ACHN (cell line): ENCODE measurements at regions not wholly inside any gene's neighbourhood (a gene's known extent, or its start where the extent isn't known, plus 50 kb on each side); places are given as distances from the start of the nearest gene placed in this dataset.
"Not testable (repeated sequence)": the region's sequence is repeated elsewhere in the genome, so short reads cannot be mapped to it uniquely, and the experiment has no call there.

Source experiments
- DNase-seq: peaks from one replicate; pipeline ENCODE4 v3.0.0-alpha.2; 2015
- in situ Hi-C: cut with HindIII; loops from 2 replicates; pipeline ENCODE4 v1.10.0; 2017; ENCODE audit warnings: low sequenced_read_pairs, low pct_ligation_motif_present, low pct_unique_long_range_greater_than_20kb

DNA sequence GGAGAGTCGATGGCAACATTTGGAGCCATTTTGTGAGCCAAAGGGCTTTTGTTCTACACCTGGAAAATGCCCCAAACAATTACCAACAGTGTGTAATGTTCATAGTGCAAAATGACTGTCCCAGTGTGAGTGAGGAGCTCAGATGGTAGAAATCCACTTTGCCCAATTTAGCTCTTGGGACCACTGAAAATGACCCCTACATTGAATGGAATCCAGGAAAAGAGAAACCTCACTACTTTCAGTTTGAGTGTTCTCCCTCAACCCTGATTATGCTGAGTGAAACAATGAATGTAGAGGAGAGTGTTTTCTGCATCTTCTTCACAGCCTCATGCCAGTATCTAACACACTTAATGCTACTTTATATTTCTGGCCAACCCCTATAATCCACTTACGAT lies 84.9 kb upstream of the NRN1 start:
- in situ Hi-C loops: no loop called here
- DNase-seq: no peak

GRCh38 chr6:6090861-6091607 lies 84.3 kb upstream of the NRN1 start:
- no peak for DNase-seq
- in situ Hi-C loops: no loop called here

DNA sequence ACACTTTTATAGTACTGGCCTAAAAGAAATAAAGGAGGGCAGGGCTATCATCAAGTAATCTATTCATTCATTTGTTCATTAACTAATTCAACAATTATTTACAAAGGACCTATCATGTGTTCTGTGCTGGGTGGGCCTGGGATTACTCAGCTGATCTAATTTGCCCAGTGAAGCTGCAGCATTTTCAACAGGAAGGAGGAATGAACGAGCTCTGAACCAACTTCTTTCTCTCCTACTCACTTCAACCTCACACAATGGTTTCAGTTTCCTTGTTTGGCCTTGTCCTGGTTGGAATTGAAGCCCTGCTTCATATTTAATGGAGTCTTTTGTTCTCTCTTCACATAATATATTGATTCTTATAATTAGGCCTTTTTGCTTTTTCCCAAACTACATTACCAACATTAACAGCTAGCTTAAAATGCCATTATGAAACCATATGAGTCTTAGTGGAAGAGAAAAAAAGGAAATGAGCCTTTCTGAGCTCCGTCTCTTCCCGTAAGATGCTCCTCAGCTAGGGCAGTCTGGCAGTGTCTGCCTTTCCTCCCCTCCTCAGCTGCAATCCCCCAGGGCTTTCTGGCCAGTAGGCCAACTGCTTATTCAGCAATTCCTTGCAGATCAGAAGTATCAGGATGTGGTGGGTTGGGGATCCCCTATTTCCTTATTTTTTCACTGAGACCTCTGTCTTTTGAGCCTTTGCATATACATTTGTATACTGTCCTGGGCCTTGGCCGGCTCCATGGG lies 79.4 kb upstream of the NRN1 start:
- in situ Hi-C loops: no loop called here
- DNase-seq: no peak

GRCh38 chr6:6080975-6081374 lies 74.2 kb upstream of the NRN1 start:
- DNase-seq: no peak
- in situ Hi-C loops: no loop called here

- DNase-seq: no peak
- in situ Hi-C loops: no loop called here
Observed at GRCh38 chr6:6074190-6074589, 67.5 kb upstream of the NRN1 start.

GRCh38 chr6:6068157-6068556 lies 61.4 kb upstream of the NRN1 start:
- DNase-seq, in situ Hi-C loops: not testable (repeated sequence)

GRCh38 chr6:6058054-6058444 lies 51.3 kb upstream of the NRN1 start:
- in situ Hi-C loops: no loop called here
- no peak for DNase-seq

DNA sequence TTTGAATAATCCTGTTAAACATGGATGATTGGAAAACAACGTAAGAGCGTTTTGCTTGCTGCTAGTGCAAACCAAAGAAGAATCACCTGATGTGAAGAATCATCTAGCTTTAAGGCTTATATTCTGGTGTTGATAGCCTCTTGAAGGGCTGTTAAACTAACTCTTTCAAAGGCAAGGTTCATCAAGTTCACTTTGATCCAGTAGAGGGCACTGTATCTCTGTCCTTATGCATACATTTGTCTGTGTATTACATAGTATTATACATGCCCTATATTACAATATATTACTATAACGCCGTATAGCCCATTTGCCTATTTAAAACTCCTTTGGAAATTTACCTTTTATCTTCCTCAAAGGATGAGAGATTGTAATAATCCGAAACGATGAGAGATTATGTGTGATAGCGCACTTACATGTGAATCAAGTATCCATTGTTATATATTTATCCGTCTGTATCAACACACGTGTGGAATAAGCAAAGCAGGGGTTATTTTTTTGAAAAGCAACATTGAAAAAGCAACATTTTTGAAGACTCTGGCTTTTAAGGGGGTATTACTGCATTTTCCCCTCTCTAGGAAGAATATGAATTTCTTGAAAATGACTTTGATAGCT lies 50.8 kb upstream of the NRN1 start:
- in situ Hi-C loops: no loop called here
- peak; percentile 43 for DNase-seq
